GM12878 (cell line): ENCODE measurements at regions not wholly inside any gene's neighbourhood (a gene's known extent, or its start where the extent isn't known, plus 50 kb on each side); places are given as distances from the start of the nearest gene placed in this dataset.

ENCODE experiments used
- BRCA1 ChIP-seq: IDR thresholded peaks from 2 replicates; pipeline ENCODE4 v1.6.1; 2011; ENCODE audit warnings: low read depth, low read length, improper control_type of control experiment
- CREB1 ChIP-seq: IDR thresholded peaks from 2 replicates; pipeline ENCODE4 v1.6.1; 2012; ENCODE audit warnings: low read depth, mild to moderate bottlenecking, inconsistent platforms
- EED ChIP-seq: sonication (generic); IDR thresholded peaks from 2 replicates; pipeline ENCODE4 v1.6.1; 2016; ENCODE audit warnings: antibody characterized with exemption, low read depth
- EZH2 ChIP-seq: IDR thresholded peaks from 2 replicates; pipeline ENCODE4 v1.6.1; 2012; ENCODE audit warnings: low read depth, mild to moderate bottlenecking, control low read depth, inconsistent platforms, low read length, borderline replicate concordance; ENCODE audit not compliant: control insufficient read depth
- GABPA ChIP-seq: IDR thresholded peaks from 2 replicates; pipeline ENCODE4 v1.6.1; 2014; ENCODE audit warnings: antibody characterized with exemption, low read depth, mild to moderate bottlenecking, inconsistent platforms
- POLR2A ChIP-seq: IDR thresholded peaks from 2 replicates; pipeline ENCODE4 v1.6.1; 2011; ENCODE audit warnings: low read depth, mild to moderate bottlenecking, low read length
- POLR2AphosphoS2 ChIP-seq: IDR thresholded peaks from 2 replicates; pipeline ENCODE4 v1.6.1; 2011; ENCODE audit warnings: low read depth, mild to moderate bottlenecking, low read length, improper control_type of control experiment, moderate library complexity
- RAD21 ChIP-seq: IDR thresholded peaks from 2 replicates; pipeline ENCODE4 v1.6.1; 2011; ENCODE audit warnings: mild to moderate bottlenecking, low read depth, low read length, moderate library complexity; ENCODE audit not compliant: insufficient read depth
- RBBP5 ChIP-seq: fragments of 200-600 bp; sonication (generic); conservative IDR thresholded peaks from 2 replicates; pipeline ENCODE4 v1.6.1; 2016
- SIX5 ChIP-seq: IDR thresholded peaks from 2 replicates; pipeline ENCODE4 v1.6.1; 2011; ENCODE audit warnings: mild to moderate bottlenecking, low read depth, low read length, moderate library complexity; ENCODE audit not compliant: severe bottlenecking
- TF ChIP-seq, protein P1 (sequence below): IDR thresholded peaks from 2 replicates; pipeline ENCODE4 v1.6.1; 2011; ENCODE audit warnings: low read depth, low read length, improper control_type of control experiment, borderline replicate concordance
- TF ChIP-seq, protein P2 (sequence below), 3 experiments: IDR thresholded peaks in 2 of 3; conservative IDR thresholded peaks in 1 of 3; 2 replicates each; pipeline ENCODE4 v1.5.1; 2011; ENCODE audit warnings: low read depth in 3 of 3, low read length in 3 of 3, mild to moderate bottlenecking in 3 of 3, control low read depth in 2 of 3, moderate library complexity in 2 of 3, inconsistent platforms in 1 of 3, mixed read lengths in 1 of 3; ENCODE audit not compliant: control insufficient read depth in 2 of 3, insufficient read depth in 1 of 3; ENCODE audit errors: extremely low read depth in 1 of 3

DNA sequence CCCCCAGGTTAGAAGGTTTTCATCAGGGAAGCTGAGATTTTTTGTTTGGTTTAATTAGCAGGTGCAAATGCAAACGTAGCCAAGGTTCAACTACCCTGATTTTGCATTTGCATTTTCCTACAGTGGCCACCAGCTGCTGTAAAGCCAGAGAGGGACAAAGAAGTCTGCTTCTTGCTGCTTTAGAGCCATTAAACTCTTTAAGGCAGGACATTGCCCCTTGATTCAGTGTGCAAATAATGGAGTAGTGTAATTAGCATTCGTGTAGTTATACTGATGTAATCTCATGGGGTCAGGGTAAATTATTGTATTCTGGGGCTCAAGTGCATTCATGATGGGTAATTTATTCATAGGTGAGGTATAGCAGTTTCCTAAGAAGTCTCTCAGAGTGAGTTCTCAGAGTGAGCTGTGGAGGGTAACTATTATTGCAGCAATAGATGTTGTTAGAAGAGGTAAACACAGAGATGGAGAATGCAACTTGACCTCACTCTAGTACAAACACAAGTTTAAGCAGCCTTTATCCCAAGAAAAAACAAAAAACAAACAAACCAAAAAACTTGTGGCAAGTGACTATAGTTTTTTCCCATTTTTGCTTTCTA, 526.5 kb downstream of the KIF4B start:
- TF ChIP-seq, protein P1, sequence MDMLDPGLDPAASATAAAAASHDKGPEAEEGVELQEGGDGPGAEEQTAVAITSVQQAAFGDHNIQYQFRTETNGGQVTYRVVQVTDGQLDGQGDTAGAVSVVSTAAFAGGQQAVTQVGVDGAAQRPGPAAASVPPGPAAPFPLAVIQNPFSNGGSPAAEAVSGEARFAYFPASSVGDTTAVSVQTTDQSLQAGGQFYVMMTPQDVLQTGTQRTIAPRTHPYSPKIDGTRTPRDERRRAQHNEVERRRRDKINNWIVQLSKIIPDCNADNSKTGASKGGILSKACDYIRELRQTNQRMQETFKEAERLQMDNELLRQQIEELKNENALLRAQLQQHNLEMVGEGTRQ = no peak
- TF ChIP-seq, protein P2, sequence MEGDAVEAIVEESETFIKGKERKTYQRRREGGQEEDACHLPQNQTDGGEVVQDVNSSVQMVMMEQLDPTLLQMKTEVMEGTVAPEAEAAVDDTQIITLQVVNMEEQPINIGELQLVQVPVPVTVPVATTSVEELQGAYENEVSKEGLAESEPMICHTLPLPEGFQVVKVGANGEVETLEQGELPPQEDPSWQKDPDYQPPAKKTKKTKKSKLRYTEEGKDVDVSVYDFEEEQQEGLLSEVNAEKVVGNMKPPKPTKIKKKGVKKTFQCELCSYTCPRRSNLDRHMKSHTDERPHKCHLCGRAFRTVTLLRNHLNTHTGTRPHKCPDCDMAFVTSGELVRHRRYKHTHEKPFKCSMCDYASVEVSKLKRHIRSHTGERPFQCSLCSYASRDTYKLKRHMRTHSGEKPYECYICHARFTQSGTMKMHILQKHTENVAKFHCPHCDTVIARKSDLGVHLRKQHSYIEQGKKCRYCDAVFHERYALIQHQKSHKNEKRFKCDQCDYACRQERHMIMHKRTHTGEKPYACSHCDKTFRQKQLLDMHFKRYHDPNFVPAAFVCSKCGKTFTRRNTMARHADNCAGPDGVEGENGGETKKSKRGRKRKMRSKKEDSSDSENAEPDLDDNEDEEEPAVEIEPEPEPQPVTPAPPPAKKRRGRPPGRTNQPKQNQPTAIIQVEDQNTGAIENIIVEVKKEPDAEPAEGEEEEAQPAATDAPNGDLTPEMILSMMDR (IDR thresholded peaks at IDR 0.05 in 2 of 3, conservative IDR thresholded peaks at IDR 0.05 in 1 of 3; ENCODE audit: control insufficient read depth in 2 of 3, extremely low read depth in 1 of 3, insufficient read depth in 1 of 3, low read depth in 3 of 3, low read length in 3 of 3) = no peak
- no peak for TF ChIP-seq RBBP5
- TF ChIP-seq BRCA1 = no peak
- TF ChIP-seq EZH2 = no peak
- no peak for TF ChIP-seq POLR2A
- TF ChIP-seq EED = no peak
- no peak for TF ChIP-seq POLR2AphosphoS2
- no peak for TF ChIP-seq CREB1
- TF ChIP-seq GABPA = no peak
- no peak for TF ChIP-seq RAD21
- TF ChIP-seq SIX5 = no peak
